NCI-H526 (cell line): ENCODE measurements at regions not wholly inside any gene's neighbourhood (a gene's known extent, or its start where the extent isn't known, plus 50 kb on each side); places are given as distances from the start of the nearest gene placed in this dataset.
"Not testable (repeated sequence)": the region's sequence is repeated elsewhere in the genome, so short reads cannot be mapped to it uniquely, and the experiment has no call there.

Source experiments
- DNase-seq, 2 experiments: peaks; one replicate each; lab custom pipeline; 2025; lab: John Stamatoyannopoulos, UW

DNA sequence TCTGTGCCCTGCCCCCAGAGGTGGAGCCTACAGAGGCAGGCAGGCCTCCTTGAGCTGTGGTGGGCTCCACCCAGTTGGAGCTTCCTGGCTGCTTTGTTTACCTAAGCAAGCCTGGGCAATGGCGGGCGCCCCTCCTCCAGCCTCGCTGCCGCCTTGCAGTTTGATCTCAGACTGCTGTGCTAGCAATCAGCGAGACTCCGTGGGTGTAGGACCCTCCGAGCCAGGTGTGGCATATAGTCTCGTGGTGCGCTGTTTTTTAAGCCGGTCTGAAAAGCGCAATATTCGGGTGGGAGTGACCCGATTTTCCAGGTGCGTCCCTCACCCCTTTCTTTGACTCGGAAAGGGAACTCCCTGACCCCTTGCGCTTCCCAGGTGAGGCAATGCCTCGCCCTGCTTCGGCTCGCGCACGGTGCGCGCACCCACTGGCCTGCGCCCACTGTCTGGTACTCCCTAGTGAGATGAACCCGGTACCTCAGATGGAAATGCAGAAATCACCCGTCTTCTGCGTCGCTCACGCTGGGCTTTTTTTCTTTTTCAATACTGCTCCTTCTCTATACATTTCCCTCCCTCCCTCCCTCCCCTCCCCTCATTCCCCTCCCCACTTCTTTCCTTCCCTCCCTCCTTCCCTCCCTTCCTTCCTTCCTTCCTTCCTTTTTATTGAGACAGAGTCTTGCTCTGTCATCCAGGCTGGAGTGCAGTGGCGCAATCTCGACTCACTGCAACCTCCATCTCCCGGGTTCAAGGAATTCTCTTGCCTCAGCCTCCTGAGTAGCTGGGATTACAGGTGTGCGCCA lies 197.1 kb upstream of the TBL1XR1 start:
- DNase-seq, result not testable (repeated sequence)

DNA sequence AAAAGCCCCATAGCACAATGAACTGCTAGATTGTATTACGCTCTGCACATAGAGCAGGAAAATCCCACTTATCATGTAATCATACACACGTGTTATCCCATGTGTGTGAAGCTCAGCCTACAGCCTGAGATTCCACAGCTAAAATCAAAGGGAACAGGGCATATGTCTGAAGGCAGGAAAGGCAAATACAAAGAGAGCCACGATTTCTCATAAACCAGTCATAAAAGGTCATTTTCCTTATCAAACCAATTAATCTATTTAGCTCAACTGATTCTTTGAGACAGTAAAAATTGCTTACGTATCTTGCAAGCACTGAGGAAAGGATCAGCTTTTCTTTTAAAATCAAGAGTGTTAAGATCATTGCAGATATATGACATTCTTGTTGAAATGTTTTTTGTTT lies 199.5 kb upstream of the TBL1XR1 start:
- no peak for DNase-seq

DNA sequence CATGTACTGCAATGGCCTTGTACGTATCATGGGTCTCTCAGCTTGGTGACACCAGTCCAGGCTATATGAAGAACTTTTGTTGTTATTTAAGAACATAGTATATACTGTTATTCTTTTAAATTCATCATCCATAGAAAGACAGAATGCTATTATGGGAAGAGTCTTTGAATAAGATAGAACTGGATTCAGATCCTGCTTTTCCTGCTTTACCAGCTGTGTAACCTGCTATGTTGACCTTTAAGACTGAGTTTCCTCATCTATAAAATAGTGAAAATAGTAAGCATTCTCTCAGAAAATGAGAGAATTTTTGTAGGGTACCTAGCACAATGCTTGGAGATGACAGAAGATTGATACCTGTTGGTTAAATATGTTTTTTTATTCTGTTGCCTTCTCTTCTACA lies 204.1 kb upstream of the TBL1XR1 start:
- DNase-seq, result no peak

GRCh38 chr3:177402533-177402932 lies 205.3 kb upstream of the TBL1XR1 start:
- DNase-seq, result no peak

DNA sequence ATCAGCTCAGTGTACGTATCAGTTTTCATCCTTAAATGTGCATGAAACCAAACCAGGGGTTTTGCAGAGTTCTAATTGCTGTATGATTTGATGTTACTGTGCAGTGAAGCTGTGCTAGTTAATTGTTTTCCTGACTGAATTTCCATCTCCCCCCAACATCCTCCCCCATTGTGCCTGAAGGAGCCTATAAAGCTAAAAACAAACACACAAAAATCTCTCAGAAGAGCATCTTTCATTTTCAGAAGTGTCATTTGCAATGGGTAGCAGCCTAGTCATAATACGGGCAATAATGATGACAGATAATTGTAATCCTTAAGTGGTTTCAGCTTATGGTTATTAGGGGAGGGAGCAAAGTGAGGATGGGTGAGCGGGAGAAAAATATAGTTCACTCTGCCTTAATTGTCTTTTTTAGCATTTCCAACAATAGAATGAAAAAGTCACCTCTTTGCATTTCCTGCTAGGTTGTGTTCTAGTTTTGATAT lies 207.9 kb upstream of the TBL1XR1 start:
- no peak for DNase-seq

GRCh38 chr3:177410730-177411129 lies 213.4 kb upstream of the TBL1XR1 start:
- no peak for DNase-seq

- DNase-seq, result no peak
Observed at GRCh38 chr3:177411201-177411600, 213.9 kb upstream of the TBL1XR1 start.

DNA sequence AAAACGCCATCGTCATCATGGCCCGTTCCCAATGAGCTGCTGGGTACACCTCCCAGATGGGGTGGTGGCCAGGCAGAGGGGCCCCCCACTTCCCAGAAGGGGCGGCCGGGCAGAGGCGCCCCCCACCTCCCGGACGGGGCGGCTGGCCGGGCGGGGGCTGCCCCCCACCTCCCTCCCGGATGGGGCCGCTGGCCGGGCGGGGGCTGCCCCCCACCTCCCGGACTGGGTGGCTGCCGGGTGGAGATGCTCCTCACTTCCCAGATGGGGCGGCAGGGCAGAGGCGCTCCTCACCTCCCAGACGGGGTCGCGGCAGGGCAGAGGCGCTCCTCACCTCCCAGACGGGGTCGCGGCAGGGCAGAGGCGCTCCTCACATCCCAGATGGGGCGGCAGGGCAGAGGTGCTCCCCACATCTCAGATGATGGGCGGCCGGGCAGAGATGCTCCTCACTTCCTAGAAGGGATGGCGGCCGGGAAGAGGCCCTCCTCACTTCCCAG lies 215.4 kb upstream of the TBL1XR1 start:
- not testable (repeated sequence) for DNase-seq

DNA sequence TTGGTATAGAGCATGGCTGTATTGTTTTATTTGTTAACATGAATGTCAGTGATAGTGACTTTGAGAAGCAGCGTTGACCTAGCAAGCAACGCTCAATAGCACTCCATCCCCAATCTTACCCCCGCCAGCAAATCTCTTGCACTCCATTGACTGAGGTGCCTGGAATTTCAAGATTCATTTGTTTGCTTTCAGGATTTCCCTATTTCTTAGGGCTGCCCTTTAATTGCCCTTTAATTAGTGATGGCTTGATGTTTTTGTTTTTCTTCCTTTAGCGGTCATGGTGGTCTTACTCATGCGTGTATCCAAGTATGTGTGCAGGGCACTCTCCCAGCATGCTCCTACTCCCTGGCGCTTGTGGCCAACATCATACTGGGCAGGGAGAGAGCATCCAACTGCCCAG lies 216.8 kb upstream of the TBL1XR1 start:
- no peak for DNase-seq

DNA sequence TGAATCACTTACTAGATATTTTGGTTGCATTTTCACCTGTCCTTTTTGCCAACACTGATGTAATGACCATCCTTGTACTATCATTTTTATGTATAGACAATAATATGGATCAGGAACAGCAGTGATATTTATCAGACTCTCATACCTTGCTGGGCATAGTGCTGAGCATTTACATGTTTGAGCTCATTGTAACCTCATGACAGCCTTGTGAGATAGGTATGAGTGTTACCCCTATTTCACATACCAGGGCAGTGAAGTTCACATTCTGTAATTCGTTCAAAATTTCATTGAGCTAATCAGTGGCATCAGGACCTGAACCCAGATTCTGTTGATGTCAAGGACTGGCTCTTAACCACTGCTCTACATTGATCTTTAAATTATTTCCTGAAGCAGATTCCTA lies 221.5 kb upstream of the TBL1XR1 start:
- DNase-seq, result no peak

DNA sequence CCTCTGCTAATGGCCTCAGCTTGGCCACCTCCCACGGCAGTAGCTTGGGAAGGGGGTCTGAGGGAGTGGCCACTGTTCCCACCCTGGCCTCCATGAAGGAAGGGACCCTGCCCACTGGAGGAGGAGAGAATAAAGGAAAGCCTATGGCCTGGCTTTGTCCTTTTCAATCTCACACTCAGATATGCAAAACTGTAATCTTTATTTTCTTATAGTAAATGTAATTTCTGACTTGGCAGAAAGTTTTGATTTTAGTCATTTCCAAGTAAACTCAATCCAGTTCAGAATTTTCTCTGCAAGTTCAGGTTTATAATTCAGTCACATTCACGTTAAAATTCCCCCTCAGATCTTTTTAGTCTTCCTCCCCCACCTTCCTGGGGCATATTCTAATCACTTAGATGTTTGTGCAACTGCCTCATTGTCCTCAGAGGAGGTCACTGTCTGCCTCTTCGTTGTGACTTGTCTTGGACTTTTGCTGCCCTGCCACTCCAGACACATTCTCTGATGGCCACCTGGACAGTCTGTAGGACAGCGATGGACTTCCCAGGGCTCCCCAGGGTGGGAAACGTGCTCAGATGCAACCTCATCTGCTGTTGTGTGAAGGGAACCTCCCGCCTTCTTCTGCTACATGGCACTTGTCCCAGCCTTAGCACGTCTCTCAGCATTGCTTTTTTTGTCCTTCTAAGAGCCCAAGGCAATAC lies 222.8 kb upstream of the TBL1XR1 start:
- no peak for DNase-seq

GRCh38 chr3:177420651-177421480 lies 223.6 kb upstream of the TBL1XR1 start:
- DNase-seq, result no peak

DNA sequence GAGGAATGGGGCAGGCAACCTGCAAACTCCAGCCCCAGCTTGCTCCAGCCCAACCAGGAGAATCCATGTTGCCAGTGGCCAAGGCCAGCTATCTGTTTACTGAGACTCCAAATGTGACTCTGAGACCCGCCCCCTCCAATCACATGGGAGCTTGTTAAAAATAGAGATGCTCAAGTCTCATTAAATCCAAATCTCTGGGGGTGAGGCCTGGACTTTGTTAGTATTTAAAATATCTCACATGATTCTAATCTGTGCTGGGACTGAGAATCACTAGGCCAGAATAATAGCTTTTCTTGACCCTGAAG lies 224.2 kb upstream of the TBL1XR1 start:
- no peak for DNase-seq

DNA sequence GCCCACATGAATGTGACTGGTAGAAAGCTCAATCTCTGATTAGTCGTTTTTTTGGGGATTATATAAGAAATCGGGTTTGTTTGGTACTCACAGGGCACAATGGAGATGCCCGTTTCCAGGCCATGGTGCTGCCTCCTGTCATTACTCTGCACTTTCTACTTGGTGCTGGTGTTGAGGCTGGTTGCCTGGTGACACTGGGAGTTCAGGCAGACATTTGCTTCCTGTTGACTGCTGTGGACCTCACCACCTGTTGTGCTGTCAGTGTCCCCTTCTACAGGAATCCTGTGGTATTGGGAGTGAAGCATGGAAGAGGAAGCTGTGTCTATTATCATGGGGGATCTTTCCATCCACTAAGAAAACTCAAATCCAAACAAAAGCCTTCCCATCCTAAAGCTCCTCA lies 227.2 kb upstream of the TBL1XR1 start:
- DNase-seq, result no peak

DNA sequence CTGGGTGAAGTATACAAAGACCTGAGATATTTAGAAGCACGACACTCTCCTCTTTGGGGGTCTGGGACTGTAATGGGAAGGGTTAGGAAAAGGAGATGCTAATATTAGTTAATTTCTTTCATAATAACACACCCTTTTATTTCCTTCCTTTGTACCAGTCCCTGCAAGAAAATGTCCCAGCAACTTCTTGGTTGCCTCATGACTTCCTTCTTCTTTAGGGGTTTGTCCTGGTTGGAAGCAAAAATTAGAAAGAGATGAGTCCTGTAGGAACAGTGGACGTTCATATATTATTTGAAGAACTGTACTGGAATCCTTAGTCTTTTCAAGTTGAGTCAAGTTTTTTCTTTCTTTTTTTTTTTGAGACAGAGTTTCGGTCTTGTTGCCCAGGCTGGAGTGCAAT lies 227.8 kb upstream of the TBL1XR1 start:
- DNase-seq, result no peak

DNA sequence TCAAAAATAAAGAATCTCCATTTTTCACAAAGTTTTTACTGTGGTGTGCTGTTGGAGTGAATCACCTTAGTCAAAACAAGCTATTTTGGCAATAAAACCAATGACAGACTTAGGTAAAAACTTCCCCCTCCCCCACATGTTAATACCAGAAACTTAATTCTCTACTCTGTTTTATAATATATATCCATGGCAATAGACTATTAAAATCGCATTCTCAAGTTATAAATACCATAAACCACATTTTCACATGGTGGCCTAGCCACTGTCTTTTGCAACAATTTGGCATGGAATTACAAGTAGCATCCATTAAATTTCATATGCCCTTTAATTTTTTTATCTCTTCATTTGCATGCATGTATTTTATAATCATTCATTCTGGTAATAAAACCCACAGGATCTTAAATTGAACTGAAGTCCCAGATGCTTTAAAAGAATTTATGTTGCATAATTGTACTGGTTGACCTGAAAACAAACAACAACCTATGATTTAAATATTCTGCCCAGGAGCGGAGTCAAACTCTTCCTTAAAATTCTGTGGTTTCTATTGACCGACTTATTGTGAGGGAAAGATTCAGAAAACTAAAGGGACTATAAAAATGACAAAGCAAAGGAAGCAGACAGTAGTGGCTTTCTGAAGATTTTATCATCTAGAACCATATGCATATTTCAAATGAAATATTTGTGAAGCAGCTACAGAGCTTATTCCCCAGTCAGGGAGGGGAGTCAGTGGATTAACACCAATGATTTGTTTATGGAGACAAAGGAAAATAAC lies 229.0 kb upstream of the TBL1XR1 start:
- no peak for DNase-seq

DNA sequence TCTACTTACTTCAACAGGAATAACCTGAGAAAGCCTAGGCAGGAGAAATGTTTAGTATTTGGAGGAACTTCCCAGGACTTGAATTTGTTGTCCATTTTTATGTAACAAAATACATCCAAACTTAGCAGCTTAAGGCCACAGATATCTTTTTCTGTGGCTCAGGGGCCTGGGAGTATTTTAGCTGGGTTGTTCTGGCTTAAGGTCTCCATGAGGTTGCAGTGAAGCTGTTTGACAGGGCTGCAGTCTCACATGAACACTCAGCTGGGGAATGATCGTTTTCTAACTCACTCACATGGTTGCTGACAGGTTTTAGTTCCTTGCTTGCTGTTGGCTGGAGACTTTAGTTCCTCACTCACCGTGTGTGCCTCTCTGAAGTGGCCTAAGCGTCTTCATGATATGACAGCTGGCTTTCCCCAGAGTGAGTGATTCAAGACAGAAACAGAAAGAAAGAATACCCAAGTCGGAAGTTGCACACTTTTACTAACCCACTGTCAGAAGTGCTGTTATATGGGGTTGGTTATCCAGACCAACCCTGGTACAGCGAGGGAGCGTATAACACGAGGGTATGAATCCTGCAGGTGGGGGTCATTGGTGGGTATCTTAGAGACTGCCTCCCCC lies 229.7 kb upstream of the TBL1XR1 start:
- DNase-seq, result no peak

- DNase-seq, result no peak
Observed at GRCh38 chr3:177427540-177427939, 230.3 kb upstream of the TBL1XR1 start.

DNA sequence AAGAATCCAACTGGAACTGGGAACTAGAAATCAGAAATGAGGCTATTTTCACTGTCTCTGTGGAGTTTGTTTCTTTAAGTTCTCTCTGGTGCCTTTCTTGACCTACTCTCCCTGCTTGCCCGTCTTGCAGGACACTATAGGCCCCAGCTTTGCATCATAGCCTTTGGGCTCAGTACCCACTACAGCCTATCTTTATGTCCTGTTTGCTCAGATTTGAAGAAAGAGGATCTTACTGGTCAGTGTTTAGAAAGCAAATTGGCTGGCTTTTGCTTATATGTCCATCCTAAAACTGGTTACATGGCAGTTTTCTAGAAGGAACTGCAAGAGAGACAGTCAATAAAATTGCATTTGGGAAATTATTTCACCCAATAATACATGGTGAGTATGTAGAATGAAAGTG lies 231.8 kb upstream of the TBL1XR1 start:
- no peak for DNase-seq

- DNase-seq, result no peak
Observed at GRCh38 chr3:177429771-177430170, 232.5 kb upstream of the TBL1XR1 start.

DNA sequence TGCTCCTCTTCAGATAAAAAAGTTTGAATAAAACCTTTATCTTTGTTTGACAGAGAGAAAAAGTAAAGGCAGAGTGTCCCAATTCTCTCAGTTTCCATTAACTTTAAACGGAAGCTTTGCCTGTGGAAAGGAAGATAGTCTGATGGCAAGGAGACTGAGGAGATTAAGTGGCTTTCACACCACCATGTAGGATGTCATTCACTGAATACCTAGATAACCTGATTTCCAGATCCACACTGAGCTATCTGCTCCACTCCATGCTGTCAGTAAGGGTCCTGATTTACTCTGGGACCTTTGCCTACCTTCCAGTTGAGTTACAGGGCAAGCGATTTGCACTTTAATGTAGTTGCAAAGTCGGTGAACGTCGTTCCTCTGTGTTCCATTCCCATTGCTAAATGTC lies 233.4 kb upstream of the TBL1XR1 start:
- DNase-seq, result no peak
